ENCODE measurements at regions not wholly inside any gene's neighbourhood (a gene's known extent, or its start where the extent isn't known, plus 50 kb on each side); places are given as distances from the start of the nearest gene placed in this dataset.

DNA sequence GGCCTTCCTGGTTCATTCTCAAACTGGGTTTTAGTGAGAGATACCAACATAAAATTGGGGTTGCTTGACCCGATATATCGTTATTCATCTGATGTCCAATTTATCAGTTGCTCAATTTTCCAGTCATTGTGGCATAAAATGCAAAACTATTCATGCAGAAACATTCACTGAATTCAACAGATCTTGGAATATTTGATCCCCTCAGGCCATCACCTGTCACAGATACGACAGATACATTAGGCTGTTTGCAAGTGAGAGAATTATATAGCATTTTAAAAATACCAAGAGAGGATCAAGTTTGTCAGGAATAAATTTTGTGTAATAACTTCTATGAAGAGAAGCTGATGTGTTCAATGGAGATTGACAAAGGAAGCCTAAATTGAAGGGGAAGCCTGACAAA is 67.1 kb downstream of the MAP10 start:
- TF ChIP-seq, protein P1, sequence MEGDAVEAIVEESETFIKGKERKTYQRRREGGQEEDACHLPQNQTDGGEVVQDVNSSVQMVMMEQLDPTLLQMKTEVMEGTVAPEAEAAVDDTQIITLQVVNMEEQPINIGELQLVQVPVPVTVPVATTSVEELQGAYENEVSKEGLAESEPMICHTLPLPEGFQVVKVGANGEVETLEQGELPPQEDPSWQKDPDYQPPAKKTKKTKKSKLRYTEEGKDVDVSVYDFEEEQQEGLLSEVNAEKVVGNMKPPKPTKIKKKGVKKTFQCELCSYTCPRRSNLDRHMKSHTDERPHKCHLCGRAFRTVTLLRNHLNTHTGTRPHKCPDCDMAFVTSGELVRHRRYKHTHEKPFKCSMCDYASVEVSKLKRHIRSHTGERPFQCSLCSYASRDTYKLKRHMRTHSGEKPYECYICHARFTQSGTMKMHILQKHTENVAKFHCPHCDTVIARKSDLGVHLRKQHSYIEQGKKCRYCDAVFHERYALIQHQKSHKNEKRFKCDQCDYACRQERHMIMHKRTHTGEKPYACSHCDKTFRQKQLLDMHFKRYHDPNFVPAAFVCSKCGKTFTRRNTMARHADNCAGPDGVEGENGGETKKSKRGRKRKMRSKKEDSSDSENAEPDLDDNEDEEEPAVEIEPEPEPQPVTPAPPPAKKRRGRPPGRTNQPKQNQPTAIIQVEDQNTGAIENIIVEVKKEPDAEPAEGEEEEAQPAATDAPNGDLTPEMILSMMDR (IDR thresholded peaks at IDR 0.05) = no peak
- TF ChIP-seq POLR2A (IDR thresholded peaks at IDR 0.05) = no peak

All from vagina (tissue), 2 donors.